GM23338 (cell line): ENCODE measurements at regions not wholly inside any gene's neighbourhood (a gene's known extent, or its start where the extent isn't known, plus 50 kb on each side); places are given as distances from the start of the nearest gene placed in this dataset.

Experiments used
- ATAC-seq: fragments of 200-7000 bp; cut with Tn5 transposase; 3 replicates; pipeline ENCODE4 v1.9.1; 2020
- DNase-seq: peaks from one replicate; pipeline ENCODE4 v3.0.0-alpha.2; 2015; ENCODE audit warnings: low spot score
- H2AFZ ChIP-seq: fragments of 200-600 bp; sonication (generic); 2 replicates; pipeline ENCODE4 v1.8.0; 2016; ENCODE audit warnings: antibody characterized with exemption, mild to moderate bottlenecking, moderate library complexity
- H3F3A ChIP-seq: fragments of 200-600 bp; sonication (generic); replicated peaks from 2 replicates; pipeline ENCODE4 v1.8.0; 2017; ENCODE audit warnings: antibody characterized with exemption, mixed run types, low read depth
- H3K27ac ChIP-seq: fragments of 200-600 bp; sonication (generic); 2 replicates; pipeline ENCODE4 v1.6.1; 2016; ENCODE audit warnings: low read depth
- H3K27me3 ChIP-seq: fragments of 200-600 bp; sonication (generic); 2 replicates; pipeline ENCODE4 v1.8.0; 2016; ENCODE audit warnings: mild to moderate bottlenecking, mixed run types, moderate library complexity; ENCODE audit not compliant: insufficient read depth
- H3K36me3 ChIP-seq: fragments of 200-600 bp; sonication (generic); 2 replicates; pipeline ENCODE4 v1.8.0; 2016; ENCODE audit warnings: mild to moderate bottlenecking; ENCODE audit not compliant: insufficient read depth
- H3K4me1 ChIP-seq: fragments of 200-600 bp; sonication (generic); 2 replicates; pipeline ENCODE4 v1.8.0; 2016; ENCODE audit warnings: mild to moderate bottlenecking, moderate library complexity; ENCODE audit not compliant: insufficient read depth
- H3K4me2 ChIP-seq: fragments of 200-600 bp; sonication (generic); 2 replicates; pipeline ENCODE4 v1.7.1; 2017; ENCODE audit warnings: mixed run types
- H3K4me3 ChIP-seq: fragments of 200-600 bp; sonication (generic); 2 replicates; pipeline ENCODE4 v1.6.1; 2016; ENCODE audit warnings: mixed run types
- H3K79me2 ChIP-seq: fragments of 200-600 bp; sonication (generic); replicated peaks from 2 replicates; pipeline ENCODE4 v1.8.0; 2017; ENCODE audit warnings: mild to moderate bottlenecking; ENCODE audit not compliant: insufficient read depth
- H3K9me2 ChIP-seq: fragments of 200-600 bp; sonication (generic); 2 replicates; pipeline ENCODE4 v1.8.0; 2017; ENCODE audit not compliant: insufficient read depth
- H4K20me1 ChIP-seq: fragments of 200-600 bp; sonication (generic); replicated peaks from 2 replicates; pipeline ENCODE4 v1.8.0; 2017; ENCODE audit warnings: mild to moderate bottlenecking; ENCODE audit not compliant: insufficient read depth
- H3K27ac Mint-ChIP-seq: 2 replicates; pipeline ENCODE4 v1.8.0; 2020; ENCODE audit warnings: inconsistent platforms, mild to moderate bottlenecking, moderate library complexity, mixed read lengths
- H3K27me3 Mint-ChIP-seq: 3 replicates; pipeline ENCODE4 v1.8.0; 2022; ENCODE audit warnings: low read depth, mild to moderate bottlenecking, moderate library complexity, mixed read lengths, inconsistent platforms; ENCODE audit not compliant: insufficient read depth, poor library complexity
- H3K36me3 Mint-ChIP-seq: 3 replicates; pipeline ENCODE4 v1.8.0; 2021; ENCODE audit warnings: low read depth, mild to moderate bottlenecking, inconsistent platforms, moderate library complexity, mixed read lengths
- H3K4me1 Mint-ChIP-seq: 3 replicates; pipeline ENCODE4 v1.8.0; 2020; ENCODE audit warnings: mild to moderate bottlenecking, inconsistent platforms, mixed read lengths
- H3K4me3 Mint-ChIP-seq: 3 replicates; pipeline ENCODE4 v1.8.0; 2021; ENCODE audit warnings: moderate library complexity, mild to moderate bottlenecking, inconsistent platforms, mixed read lengths
- H3K9me3 Mint-ChIP-seq: 3 replicates; pipeline ENCODE4 v1.8.0; 2020; ENCODE audit warnings: moderate library complexity, mild to moderate bottlenecking, inconsistent platforms, mixed read lengths
- CREB1 ChIP-seq: fragments of 250-450 bp; sonication (Bioruptor Pico); IDR thresholded peaks from 2 replicates; pipeline ENCODE4 v1.5.0; 2020; ENCODE audit warnings: low read depth, mild to moderate bottlenecking, moderate library complexity
- ETS1 ChIP-seq: IDR thresholded peaks from 2 replicates; pipeline ENCODE4 v1.6.1; 2016; ENCODE audit warnings: antibody characterized with exemption
- EZH2 ChIP-seq: fragments of 200-600 bp; sonication (generic); IDR thresholded peaks from one replicate; pipeline ENCODE4 v1.8.0; 2017; ENCODE audit warnings: antibody characterized with exemption, mild to moderate bottlenecking, low read depth; ENCODE audit not compliant: unreplicated experiment
- EZH2phosphoT487 ChIP-seq: fragments of 200-600 bp; sonication (generic); IDR thresholded peaks from one replicate; pipeline ENCODE4 v1.8.1; 2018; ENCODE audit warnings: antibody characterized with exemption; ENCODE audit not compliant: unreplicated experiment
- JUNB ChIP-seq: IDR thresholded peaks from one replicate; pipeline ENCODE4 v1.6.1; 2016; ENCODE audit warnings: antibody characterized with exemption; ENCODE audit not compliant: unreplicated experiment
- NANOG ChIP-seq: IDR thresholded peaks from 2 replicates; pipeline ENCODE4 v1.6.1; 2016; ENCODE audit warnings: antibody characterized with exemption, borderline replicate concordance
- POLR2AphosphoS5 ChIP-seq: IDR thresholded peaks from 2 replicates; pipeline ENCODE4 v1.6.1; 2016; ENCODE audit warnings: antibody characterized with exemption, low read depth
- STAT1 ChIP-seq: IDR thresholded peaks from one replicate; pipeline ENCODE4 v1.6.1; 2016; ENCODE audit warnings: antibody characterized with exemption; ENCODE audit not compliant: unreplicated experiment
- ZNF114 ChIP-seq: fragments of 250-450 bp; sonication (Bioruptor Pico); IDR thresholded peaks from 2 replicates; pipeline ENCODE4 v1.5.0; 2020; ENCODE audit warnings: mild to moderate bottlenecking, moderate library complexity
- ZNF331 ChIP-seq: fragments of 250-450 bp; sonication (Bioruptor Pico); IDR thresholded peaks from 2 replicates; pipeline ENCODE4 v1.5.0; 2020; ENCODE audit warnings: low read depth, mild to moderate bottlenecking, moderate library complexity
- ZNF462 ChIP-seq: fragments of 250-450 bp; sonication (Bioruptor Pico); IDR thresholded peaks from 2 replicates; pipeline ENCODE4 v1.5.0; 2020; ENCODE audit warnings: mild to moderate bottlenecking, moderate library complexity
- TF ChIP-seq, protein P1 (sequence below), 2 experiments: fragments of 200-600 bp in 1 of 2; sonication (generic) in 1 of 2; conservative IDR thresholded peaks; 2 replicates each; pipeline versions ENCODE4 v1.5.1 to v1.6.1; 2016 to 2017; ENCODE audit warnings: antibody characterized with exemption in 2 of 2, low read depth in 2 of 2, mild to moderate bottlenecking in 2 of 2, moderate library complexity in 1 of 2
- TF ChIP-seq, protein P2 (sequence below): IDR thresholded peaks from one replicate; pipeline ENCODE4 v1.6.1; 2018; ENCODE audit warnings: antibody characterized with exemption; ENCODE audit not compliant: unreplicated experiment

DNA sequence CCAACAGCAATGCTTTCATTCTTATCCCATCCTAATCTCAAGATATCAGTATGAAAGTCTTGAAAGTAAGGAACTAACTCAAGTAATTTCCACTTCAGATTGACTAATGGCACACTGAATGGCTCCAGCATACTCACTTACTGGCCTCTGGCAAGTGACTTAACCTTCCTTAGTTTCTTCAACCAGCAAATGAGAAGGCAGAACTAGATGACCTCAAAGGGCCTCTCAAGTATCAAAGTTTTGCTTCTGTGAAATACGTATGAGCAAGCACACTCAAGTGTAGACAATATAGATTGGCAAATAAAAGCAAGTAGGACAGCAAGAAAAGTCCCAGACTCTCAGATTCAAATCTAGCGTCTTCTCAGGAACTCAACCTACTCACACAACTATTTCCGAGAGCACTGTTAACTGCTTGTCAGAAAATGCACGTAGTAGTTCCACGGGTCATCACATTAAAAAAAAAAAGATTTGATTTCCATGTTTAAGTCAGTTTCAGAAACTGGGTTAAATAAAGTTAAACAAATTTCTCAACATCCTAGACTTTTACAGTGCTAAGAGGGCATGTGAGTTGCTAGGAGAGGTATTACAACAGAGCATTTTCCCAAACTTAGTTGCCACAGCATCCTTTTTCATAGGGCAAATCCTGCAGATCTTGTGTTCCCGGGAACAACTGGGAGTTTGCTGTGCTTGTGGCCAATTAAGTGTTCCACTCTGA lies 276.9 kb upstream of the KLF14 start:
- Histone ChIP-seq H3K27me3 (no peaks in the 10 kb centered on the region), H2AFZ (no peak overlapping the region), H3K9me2 (no peaks in the 10 kb centered on the region), H3F3A (no peaks in the 10 kb centered on the region), H3K27ac (no peak overlapping the region), H3K4me3 (no peak overlapping the region), H3K4me2 (no peak overlapping the region), H3K36me3 (no peaks in the 10 kb centered on the region), H4K20me1 (no peaks in the 10 kb centered on the region), H3K4me1 (peaks cover 22% of the 10 kb centered on the region), H3K79me2 (peaks cover 8% of the 10 kb centered on the region)
- H3K4me1 Mint-ChIP-seq: peaks cover 29% of the 10 kb centered on the region
- H3K36me3 Mint-ChIP-seq: no peaks in the 10 kb centered on the region; the same call in 2 of the 3 replicates
- DNase-seq: no peak
- TF ChIP-seq EZH2phosphoT487 (no peak), STAT1 (no peak), NANOG (no peak), ETS1 (no peak), JUNB (no peak), ZNF114 (no peak), POLR2AphosphoS5 (no peak), CREB1 (no peak), EZH2 (no peak), ZNF331 (CRISPR knock-in tag) (no peak), ZNF462 (CRISPR knock-in tag) (no peak)
- TF ChIP-seq, protein P1, sequence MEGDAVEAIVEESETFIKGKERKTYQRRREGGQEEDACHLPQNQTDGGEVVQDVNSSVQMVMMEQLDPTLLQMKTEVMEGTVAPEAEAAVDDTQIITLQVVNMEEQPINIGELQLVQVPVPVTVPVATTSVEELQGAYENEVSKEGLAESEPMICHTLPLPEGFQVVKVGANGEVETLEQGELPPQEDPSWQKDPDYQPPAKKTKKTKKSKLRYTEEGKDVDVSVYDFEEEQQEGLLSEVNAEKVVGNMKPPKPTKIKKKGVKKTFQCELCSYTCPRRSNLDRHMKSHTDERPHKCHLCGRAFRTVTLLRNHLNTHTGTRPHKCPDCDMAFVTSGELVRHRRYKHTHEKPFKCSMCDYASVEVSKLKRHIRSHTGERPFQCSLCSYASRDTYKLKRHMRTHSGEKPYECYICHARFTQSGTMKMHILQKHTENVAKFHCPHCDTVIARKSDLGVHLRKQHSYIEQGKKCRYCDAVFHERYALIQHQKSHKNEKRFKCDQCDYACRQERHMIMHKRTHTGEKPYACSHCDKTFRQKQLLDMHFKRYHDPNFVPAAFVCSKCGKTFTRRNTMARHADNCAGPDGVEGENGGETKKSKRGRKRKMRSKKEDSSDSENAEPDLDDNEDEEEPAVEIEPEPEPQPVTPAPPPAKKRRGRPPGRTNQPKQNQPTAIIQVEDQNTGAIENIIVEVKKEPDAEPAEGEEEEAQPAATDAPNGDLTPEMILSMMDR (conservative IDR thresholded peaks at IDR 0.05; ENCODE audit: low read depth in 2 of 2): no peak
- TF ChIP-seq, protein P2, sequence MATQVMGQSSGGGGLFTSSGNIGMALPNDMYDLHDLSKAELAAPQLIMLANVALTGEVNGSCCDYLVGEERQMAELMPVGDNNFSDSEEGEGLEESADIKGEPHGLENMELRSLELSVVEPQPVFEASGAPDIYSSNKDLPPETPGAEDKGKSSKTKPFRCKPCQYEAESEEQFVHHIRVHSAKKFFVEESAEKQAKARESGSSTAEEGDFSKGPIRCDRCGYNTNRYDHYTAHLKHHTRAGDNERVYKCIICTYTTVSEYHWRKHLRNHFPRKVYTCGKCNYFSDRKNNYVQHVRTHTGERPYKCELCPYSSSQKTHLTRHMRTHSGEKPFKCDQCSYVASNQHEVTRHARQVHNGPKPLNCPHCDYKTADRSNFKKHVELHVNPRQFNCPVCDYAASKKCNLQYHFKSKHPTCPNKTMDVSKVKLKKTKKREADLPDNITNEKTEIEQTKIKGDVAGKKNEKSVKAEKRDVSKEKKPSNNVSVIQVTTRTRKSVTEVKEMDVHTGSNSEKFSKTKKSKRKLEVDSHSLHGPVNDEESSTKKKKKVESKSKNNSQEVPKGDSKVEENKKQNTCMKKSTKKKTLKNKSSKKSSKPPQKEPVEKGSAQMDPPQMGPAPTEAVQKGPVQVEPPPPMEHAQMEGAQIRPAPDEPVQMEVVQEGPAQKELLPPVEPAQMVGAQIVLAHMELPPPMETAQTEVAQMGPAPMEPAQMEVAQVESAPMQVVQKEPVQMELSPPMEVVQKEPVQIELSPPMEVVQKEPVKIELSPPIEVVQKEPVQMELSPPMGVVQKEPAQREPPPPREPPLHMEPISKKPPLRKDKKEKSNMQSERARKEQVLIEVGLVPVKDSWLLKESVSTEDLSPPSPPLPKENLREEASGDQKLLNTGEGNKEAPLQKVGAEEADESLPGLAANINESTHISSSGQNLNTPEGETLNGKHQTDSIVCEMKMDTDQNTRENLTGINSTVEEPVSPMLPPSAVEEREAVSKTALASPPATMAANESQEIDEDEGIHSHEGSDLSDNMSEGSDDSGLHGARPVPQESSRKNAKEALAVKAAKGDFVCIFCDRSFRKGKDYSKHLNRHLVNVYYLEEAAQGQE: no peak
- H3K9me3 Mint-ChIP-seq: no peaks in the 10 kb centered on the region
- H3K4me3 Mint-ChIP-seq: no peak overlapping the region
- no peak for ATAC-seq
- peaks cover 4% of the 10 kb centered on the region for H3K27me3 Mint-ChIP-seq
- H3K27ac Mint-ChIP-seq: peak overlapping the region; percentile 8; the same call in 1 of the 2 replicates
